Skeletal muscle cell (primary cell): ENCODE measurements at regions not wholly inside any gene's neighbourhood (a gene's known extent, or its start where the extent isn't known, plus 50 kb on each side); places are given as distances from the start of the nearest gene placed in this dataset.
"Not testable (repeated sequence)": the region's sequence is repeated elsewhere in the genome, so short reads cannot be mapped to it uniquely, and the experiment has no call there.

Experiments
- DNase-seq: peaks from one replicate; pipeline ENCODE4 v3.0.0-alpha.2; 2010; ENCODE audit warnings: low read depth
- H3K4me3 ChIP-seq: 2 replicates; pipeline ENCODE4 v1.5.1; 2011; ENCODE audit warnings: low read depth, mild to moderate bottlenecking, control low read depth, low read length, moderate library complexity

DNA sequence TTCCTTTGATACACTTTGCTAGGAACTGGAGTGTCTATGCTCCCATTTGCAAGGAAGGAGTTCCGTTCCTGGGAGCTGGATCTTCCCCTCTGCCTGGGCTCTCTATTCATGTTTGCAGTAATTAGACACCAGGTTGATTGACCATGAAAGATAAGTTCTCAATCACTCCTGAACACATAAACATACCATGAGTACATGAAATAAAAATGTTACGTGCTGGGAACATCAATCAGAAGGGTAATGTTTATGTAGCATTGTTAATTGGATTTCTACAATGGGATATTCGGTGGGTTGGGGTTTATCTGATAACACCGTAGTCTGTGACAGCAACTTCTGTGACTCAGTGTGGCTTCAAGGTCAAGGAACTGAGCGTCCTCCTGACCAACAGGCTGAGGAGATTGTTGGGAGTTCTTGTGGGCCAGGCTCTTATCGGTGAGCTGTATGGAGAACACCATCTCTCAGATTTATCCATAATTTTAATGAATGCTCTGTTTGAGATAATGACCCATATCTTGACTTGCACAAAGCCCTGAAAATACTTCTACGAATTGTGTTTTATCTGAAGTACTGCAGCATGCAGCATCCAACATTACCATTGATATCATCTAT, 136.4 kb downstream of the NPIPB5 start:
- H3K4me3 ChIP-seq, result no peak overlapping the region
- no peak for DNase-seq

- no peak for DNase-seq
Measured at GRCh38 chr16:22648141-22648540, 137.4 kb downstream of the NPIPB5 start.

DNA sequence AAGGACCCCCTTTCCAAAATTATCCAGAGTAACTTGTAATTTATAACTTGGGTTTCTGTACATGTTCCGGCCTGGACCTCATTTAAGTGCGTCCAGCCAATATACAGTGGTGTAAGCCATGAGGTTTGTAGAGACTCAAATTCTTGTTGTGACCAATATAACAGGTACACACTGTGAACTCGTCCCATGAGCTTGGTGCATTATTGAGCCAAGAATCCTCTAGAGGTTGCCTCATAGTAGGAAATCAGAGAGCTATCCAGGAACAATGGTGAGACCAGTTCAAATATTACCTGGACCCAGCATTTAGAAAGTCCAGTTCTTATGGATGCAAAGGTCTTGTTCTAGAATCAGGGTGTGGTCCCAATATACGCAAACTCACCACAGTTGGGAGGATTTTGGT, 138.2 kb downstream of the NPIPB5 start:
- H3K4me3 ChIP-seq, result no peak overlapping the region
- no peak for DNase-seq

More at GRCh38 chr16:22648141-22648540, 137.4 kb downstream of the NPIPB5 start:
- H3K4me3 ChIP-seq, result no peak overlapping the region

DNA sequence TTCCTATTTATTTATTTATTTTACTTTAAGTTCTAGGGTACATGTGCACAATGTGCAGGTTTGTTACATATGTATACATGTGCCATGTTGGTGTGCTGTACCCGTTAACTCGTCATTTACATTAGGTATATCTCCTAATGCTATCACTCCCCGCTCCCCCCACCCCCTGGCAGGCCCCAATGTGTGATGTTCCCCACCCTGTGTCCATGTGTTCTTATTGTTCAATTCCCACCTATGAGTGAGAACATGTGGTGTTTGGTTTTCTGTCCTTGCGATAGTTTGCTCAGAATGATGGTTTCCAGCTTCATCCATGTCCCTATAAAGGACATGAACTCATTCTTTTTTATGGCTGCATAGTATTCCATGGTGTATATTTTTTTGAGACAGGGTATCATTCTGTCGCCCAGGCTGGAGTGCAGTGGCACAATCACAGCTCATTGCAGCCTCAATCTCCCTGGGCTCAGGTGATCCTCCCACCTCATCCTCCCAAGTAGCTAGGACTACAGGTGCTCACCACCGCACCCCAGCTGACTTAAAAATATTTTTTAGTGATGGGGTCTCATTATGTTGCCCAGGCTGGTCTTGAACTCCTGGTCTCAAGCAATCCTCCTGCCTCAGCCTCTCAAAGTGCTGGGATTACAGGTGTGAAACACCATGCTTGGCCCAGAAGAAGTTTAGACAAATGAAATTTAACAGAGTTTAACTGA, 140.6 kb downstream of the NPIPB5 start:
- not testable (repeated sequence) for H3K4me3 ChIP-seq, DNase-seq

GRCh38 chr16:22652463-22652845, 141.8 kb downstream of the NPIPB5 start:
- H3K4me3 ChIP-seq, result no peak overlapping the region
- DNase-seq, result no peak

- no peak overlapping the region for H3K4me3 ChIP-seq
- no peak for DNase-seq
Measured at GRCh38 chr16:22653876-22654275, 143.2 kb downstream of the NPIPB5 start.

DNA sequence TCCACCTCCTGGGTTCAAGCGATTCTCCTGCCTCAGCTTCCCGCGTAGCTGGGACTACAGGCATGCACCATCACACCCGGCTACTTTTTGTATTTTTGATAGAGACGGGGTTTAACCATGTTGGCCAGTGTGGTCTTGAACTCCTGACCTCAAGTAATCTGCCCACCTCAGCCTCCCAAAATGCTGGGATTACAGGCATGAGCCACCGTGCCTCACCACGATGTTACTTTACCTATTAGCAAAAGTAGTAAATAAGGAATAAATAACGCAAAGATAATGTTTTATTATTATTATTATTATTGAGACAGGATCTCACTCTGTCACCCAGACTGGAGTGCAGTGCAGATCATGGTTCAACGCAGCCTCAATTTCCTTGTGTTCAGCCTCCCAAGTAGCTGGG, 145.9 kb downstream of the NPIPB5 start:
- H3K4me3 ChIP-seq, result not testable (repeated sequence)

GRCh38 chr16:22659933-22660332, 149.2 kb downstream of the NPIPB5 start:
- no peak for DNase-seq
- H3K4me3 ChIP-seq, result no peak overlapping the region

More for the DNA sequence above, 145.9 kb downstream of the NPIPB5 start:
- DNase-seq, result not testable (repeated sequence)

- H3K4me3 ChIP-seq, result no peak overlapping the region
- DNase-seq, result no peak
Measured at GRCh38 chr16:22660441-22661160, 149.9 kb downstream of the NPIPB5 start.

GRCh38 chr16:22661161-22661647, 150.5 kb downstream of the NPIPB5 start:
- DNase-seq, result no peak
- H3K4me3 ChIP-seq, result no peak overlapping the region

DNA sequence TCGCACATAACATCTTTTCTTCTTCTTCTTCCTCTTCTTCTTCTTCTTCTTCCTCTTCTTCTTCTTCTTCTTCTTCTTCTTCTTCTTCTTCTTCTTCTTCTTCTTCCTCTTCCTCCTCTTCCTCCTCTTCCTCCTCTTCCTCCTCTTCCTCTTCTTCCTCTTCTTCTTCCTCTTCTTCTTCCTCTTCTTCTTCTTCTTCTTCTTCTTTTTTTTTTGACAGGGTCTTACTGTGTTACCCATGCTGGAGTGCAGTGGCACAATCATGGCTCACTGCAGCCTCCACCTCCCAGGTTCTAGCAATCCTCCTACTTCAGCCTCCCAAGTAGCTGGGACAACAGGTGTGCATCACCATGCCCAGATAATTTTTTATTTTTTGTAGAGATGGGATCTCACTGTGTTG, 151.0 kb upstream of the HS3ST2 start:
- DNase-seq, H3K4me3 ChIP-seq: not testable (repeated sequence)

DNA sequence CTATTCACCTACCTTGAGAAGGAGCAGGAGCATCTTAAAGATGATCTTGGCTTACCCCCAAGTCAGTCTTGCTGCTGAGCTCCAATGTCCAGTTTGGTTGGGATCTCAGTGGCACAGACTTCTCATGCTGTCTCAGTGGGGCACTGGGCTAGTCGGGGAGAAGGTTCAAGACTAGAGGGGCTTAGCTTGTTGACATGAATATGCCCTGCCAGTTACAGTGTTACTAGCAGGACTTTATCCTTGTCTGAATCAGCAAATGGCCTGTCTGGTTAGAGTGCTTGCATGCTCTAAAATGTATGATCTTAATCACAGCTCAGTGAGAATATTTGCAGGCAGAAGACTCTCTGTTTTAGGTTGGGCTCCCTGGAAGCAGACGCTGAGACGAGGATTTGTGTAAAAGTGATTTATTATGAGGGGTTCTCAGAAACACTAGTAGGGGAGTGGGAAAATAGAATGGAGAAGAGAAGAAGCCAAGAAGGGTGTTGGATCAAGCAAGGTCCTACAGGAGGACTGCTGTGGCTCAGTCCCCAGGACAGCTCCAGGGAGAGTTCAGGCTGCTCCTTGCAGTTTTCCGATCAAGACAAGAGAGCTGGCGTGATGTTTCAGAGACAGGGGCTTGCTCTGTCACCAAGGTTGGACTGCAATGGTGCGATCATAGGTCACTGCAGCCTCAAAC, 150.4 kb upstream of the HS3ST2 start:
- no peak for DNase-seq
- H3K4me3 ChIP-seq, result no peak overlapping the region

- no peak for DNase-seq
Measured at GRCh38 chr16:22664132-22664531, 149.8 kb upstream of the HS3ST2 start.

GRCh38 chr16:22664561-22664997, 149.4 kb upstream of the HS3ST2 start:
- no peak overlapping the region for H3K4me3 ChIP-seq
- no peak for DNase-seq

More at GRCh38 chr16:22664132-22664531, 149.8 kb upstream of the HS3ST2 start:
- no peak overlapping the region for H3K4me3 ChIP-seq

DNA sequence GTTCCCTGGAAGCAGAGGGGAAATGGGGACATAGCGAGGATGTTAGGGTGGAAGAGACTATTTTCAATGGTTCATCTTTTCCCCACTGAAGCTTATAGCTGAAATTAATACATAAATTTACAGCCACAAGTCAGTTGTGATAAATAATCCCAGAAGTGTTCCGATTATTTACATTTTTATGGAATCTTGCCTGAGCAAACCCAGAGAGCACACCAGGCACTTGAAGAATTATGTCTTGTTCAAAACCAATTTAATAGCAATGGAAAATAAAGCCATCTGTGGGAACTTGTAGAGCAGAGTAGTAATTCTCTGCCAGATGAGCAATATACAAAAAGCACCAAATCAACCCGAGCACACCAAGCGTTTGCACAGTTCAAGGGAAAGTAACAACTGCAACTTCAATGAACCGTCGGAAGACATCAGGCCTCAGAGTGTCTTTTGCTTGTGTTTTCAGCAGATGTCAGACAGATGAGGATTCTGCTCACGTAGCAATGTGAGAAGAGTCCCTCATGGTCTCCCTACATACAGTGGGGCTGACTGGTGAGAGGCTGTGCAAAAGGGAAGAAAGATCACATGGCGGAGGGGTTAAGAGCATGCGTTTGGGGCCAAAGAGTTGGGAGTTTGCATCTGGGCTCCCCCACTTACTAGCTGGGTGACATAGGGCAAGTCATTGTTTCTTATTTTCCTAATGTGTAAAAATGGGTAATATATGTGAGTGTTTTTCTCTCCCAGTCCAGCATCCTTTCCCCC, 148.7 kb upstream of the HS3ST2 start:
- no peak for DNase-seq
- no peak overlapping the region for H3K4me3 ChIP-seq

- no peak for DNase-seq
Measured at GRCh38 chr16:22665803-22666202, 148.2 kb upstream of the HS3ST2 start.

DNA sequence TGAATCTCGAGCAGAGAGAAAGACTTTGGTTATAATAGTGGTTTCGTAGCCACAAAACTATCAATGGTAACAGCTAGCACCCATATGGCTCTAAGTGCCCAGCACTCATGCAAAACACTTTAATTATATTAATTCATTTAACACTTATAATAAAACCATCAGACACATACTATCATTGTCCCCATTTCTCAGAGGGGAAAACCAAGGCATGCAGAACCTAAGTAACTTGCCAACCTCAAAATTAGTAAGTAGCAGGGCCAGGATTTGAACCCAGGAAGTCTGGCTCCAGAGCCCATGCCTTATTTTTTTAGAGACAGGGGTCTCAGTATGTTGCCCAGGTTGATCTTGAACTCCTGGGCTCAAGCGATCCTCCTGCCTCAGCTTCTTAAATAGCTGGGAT, 145.6 kb upstream of the HS3ST2 start:
- no peak for DNase-seq

More at GRCh38 chr16:22665803-22666202, 148.2 kb upstream of the HS3ST2 start:
- no peak overlapping the region for H3K4me3 ChIP-seq

GRCh38 chr16:22670044-22670536, 143.9 kb upstream of the HS3ST2 start:
- H3K4me3 ChIP-seq, result no peak overlapping the region
- no peak for DNase-seq

More for the DNA sequence above, 145.6 kb upstream of the HS3ST2 start:
- H3K4me3 ChIP-seq, result no peak overlapping the region

- H3K4me3 ChIP-seq, result no peak overlapping the region
- DNase-seq, result no peak
Measured at GRCh38 chr16:22670551-22671041, 143.4 kb upstream of the HS3ST2 start.
